HCT116 (cell line): ENCODE measurements at regions not wholly inside any gene's neighbourhood (a gene's known extent, or its start where the extent isn't known, plus 50 kb on each side); places are given as distances from the start of the nearest gene placed in this dataset.

Source experiments
- ATAC-seq: fragments of 200-7000 bp; cut with Tn5 transposase; 2 replicates; pipeline ENCODE4 v1.9.1; 2020; ENCODE audit warnings: mild to moderate bottlenecking, moderate library complexity
- BruUV-seq: library from RNA; stranded (reverse); fragments of 400-500 nt; replicated peaks from 2 replicates; lab custom pipeline; 2021; lab: Mats Ljungman, UMichigan
- CTCF ChIA-PET: fragments of 300-600 bp; sonication (Branson Sonifier 250); formaldehyde crosslinking; loops from one replicate; lab custom pipeline; 2021; ENCODE audit warnings: antibody characterized with exemption; lab: Charles Lee
- POLR2A ChIA-PET: fragments of 300-600, 350-600 bp; sonication (Branson Sonifier 250); formaldehyde crosslinking; loops from one replicate; lab custom pipeline; 2021; ENCODE audit warnings: antibody characterized with exemption; lab: Charles Lee
- RAD21 ChIA-PET, 2 experiments: fragments of 300-600 bp; sonication (Branson Sonifier 250); formaldehyde crosslinking; loops; one replicate each; lab custom pipeline; 2023; ENCODE audit warnings: low total read pairs in 2 of 2; ENCODE audit not compliant: uncharacterized antibody in 2 of 2, unreplicated experiment in 2 of 2, low non-redundant PET in 1 of 2; lab: Charles Lee
- DNase-seq: peaks from one replicate; pipeline ENCODE4 v3.0.0-alpha.2; 2010; ENCODE audit warnings: low read depth, low spot score
- H2AFZ ChIP-seq: fragments of 200-600 bp; shearing (Covaris generic), sonication (generic); 2 replicates; pipeline ENCODE4 v1.6.1; 2017; ENCODE audit warnings: low read depth, mixed run types, mixed read lengths, antibody characterized with exemption, low read length; ENCODE audit not compliant: poor library complexity, severe bottlenecking
- H3K27ac ChIP-seq: 2 replicates; pipeline ENCODE4 v1.5.1; 2012; ENCODE audit warnings: low read depth, low read length
- H3K27me3 ChIP-seq: fragments of 200-600 bp; sonication (generic); 2 replicates; pipeline ENCODE4 v1.6.1; 2016; ENCODE audit warnings: mixed run types, low read length, mixed read lengths; ENCODE audit not compliant: insufficient read depth
- H3K36me3 ChIP-seq, 2 experiments: fragments of 200-500 bp in 1 of 2; fragments of 200-600 bp in 1 of 2; sonication (Bioruptor generic) in 1 of 2; sonication (generic) in 1 of 2; 2 replicates each; pipeline versions ENCODE4 v1.5.1 to v1.6.1; 2014 to 2016; ENCODE audit warnings: low read length in 2 of 2, inconsistent platforms in 1 of 2, mixed read lengths in 1 of 2, mixed run types in 1 of 2; ENCODE audit not compliant: insufficient read depth in 2 of 2, control insufficient read depth in 1 of 2
- H3K4me1 ChIP-seq, 2 experiments: fragments of 200-600 bp in 1 of 2; sonication (generic) in 1 of 2; 2 replicates each; pipeline versions ENCODE4 v1.5.1 to v1.6.1; 2012 to 2017; ENCODE audit warnings: low read length in 2 of 2, inconsistent platforms in 1 of 2, mild to moderate bottlenecking in 1 of 2, mixed read lengths in 1 of 2, mixed run types in 1 of 2, moderate library complexity in 1 of 2; ENCODE audit not compliant: insufficient read depth in 2 of 2, control insufficient read depth in 1 of 2
- H3K4me2 ChIP-seq: fragments of 200-600 bp; sonication (generic); 2 replicates; pipeline ENCODE4 v1.6.1; 2017; ENCODE audit warnings: mixed run types, low read length, mixed read lengths
- H3K4me3 ChIP-seq, 2 experiments: fragments of 200-600 bp in 1 of 2; sonication (generic) in 1 of 2; replicated peaks in 1 of 2; 2 replicates each; pipeline ENCODE4 v1.5.1; 2011 to 2016; ENCODE audit warnings: low read length in 2 of 2, control low read depth in 1 of 2, low read depth in 1 of 2, mild to moderate bottlenecking in 1 of 2, mixed read lengths in 1 of 2, mixed run types in 1 of 2
- H3K79me2 ChIP-seq: fragments of 200-600 bp; sonication (generic); 2 replicates; pipeline ENCODE4 v1.6.1; 2017; ENCODE audit warnings: mild to moderate bottlenecking, mixed run types, low read length, moderate library complexity, mixed read lengths; ENCODE audit not compliant: insufficient read depth
- H3K9ac ChIP-seq: fragments of 200-600 bp; sonication (generic); 2 replicates; pipeline ENCODE4 v1.6.1; 2016; ENCODE audit warnings: low read length, mixed read lengths
- H3K9me2 ChIP-seq: fragments of 200-600 bp; sonication (generic), shearing (Covaris generic); 2 replicates; pipeline ENCODE4 v1.6.1; 2017; ENCODE audit warnings: mixed run types, mild to moderate bottlenecking, moderate library complexity; ENCODE audit not compliant: insufficient read depth
- H3K9me3 ChIP-seq, 2 experiments: fragments of 200-500 bp in 1 of 2; fragments of 200-600 bp in 1 of 2; sonication (Bioruptor generic) in 1 of 2; sonication (generic) in 1 of 2; 2 replicates each; pipeline ENCODE4 v1.6.1; 2014 to 2017; ENCODE audit warnings: low read length in 2 of 2, mixed read lengths in 2 of 2, inconsistent platforms in 1 of 2, low read depth in 1 of 2, mild to moderate bottlenecking in 1 of 2, mixed run types in 1 of 2, moderate library complexity in 1 of 2; ENCODE audit not compliant: control insufficient read depth in 1 of 2, insufficient read depth in 1 of 2
- H4K20me1 ChIP-seq: fragments of 200-600 bp; sonication (generic), shearing (Covaris generic); 2 replicates; pipeline ENCODE4 v1.6.1; 2017; ENCODE audit warnings: mixed run types, mild to moderate bottlenecking, moderate library complexity; ENCODE audit not compliant: insufficient read depth
- CBX3 ChIP-seq: IDR thresholded peaks from 2 replicates; pipeline ENCODE4 v1.6.1; 2012; ENCODE audit warnings: low read depth
- CEBPB ChIP-seq: IDR thresholded peaks from 2 replicates; pipeline ENCODE4 v1.6.1; 2012; ENCODE audit warnings: low read depth
- ELF1 ChIP-seq: IDR thresholded peaks from 2 replicates; pipeline ENCODE4 v1.6.1; 2012; ENCODE audit warnings: low read depth, borderline replicate concordance
- EZH2phosphoT487 ChIP-seq: fragments of 200-600 bp; IDR thresholded peaks from 2 replicates; pipeline ENCODE4 v1.6.1; 2018; ENCODE audit warnings: antibody characterized with exemption, borderline replicate concordance
- JUND ChIP-seq: IDR thresholded peaks from 2 replicates; pipeline ENCODE4 v1.6.1; 2012
- POLR2A ChIP-seq: IDR thresholded peaks from 2 replicates; pipeline ENCODE4 v1.7.0; 2011; ENCODE audit warnings: borderline replicate concordance; ENCODE audit not compliant: insufficient read depth, insufficient read length; ENCODE audit errors: extremely low read depth
- POLR2AphosphoS5 ChIP-seq: IDR thresholded peaks from 2 replicates; pipeline ENCODE4 v1.6.1; 2011; ENCODE audit warnings: mild to moderate bottlenecking, low read depth, low read length, moderate library complexity
- RAD21 ChIP-seq: IDR thresholded peaks from 2 replicates; pipeline ENCODE4 v1.6.1; 2012; ENCODE audit warnings: low read depth, mild to moderate bottlenecking
- SIN3A ChIP-seq: IDR thresholded peaks from 2 replicates; pipeline ENCODE4 v1.6.1; 2012; ENCODE audit warnings: low read depth
- SP1 ChIP-seq: IDR thresholded peaks from 2 replicates; pipeline ENCODE4 v1.6.1; 2012; ENCODE audit warnings: low read depth
- SRF ChIP-seq: IDR thresholded peaks from 2 replicates; pipeline ENCODE4 v1.6.1; 2012; ENCODE audit warnings: low read depth
- TCF7L2 ChIP-seq: IDR thresholded peaks from 2 replicates; pipeline ENCODE4 v1.7.0; 2011; ENCODE audit warnings: borderline replicate concordance, inconsistent platforms; ENCODE audit not compliant: insufficient read depth, insufficient read length; ENCODE audit errors: extremely low read depth
- ZFX ChIP-seq: fragments of 450-650 bp; IDR thresholded peaks from 2 replicates; pipeline ENCODE4 v1.6.1; 2017
- ZNF274 ChIP-seq: fragments of 200-500 bp; sonication (Bioruptor generic); IDR thresholded peaks from 2 replicates; pipeline ENCODE4 v1.6.1; 2014; ENCODE audit warnings: mild to moderate bottlenecking, low read depth, low read length, inconsistent platforms
- intact Hi-C: fragments of 100-400 bp; cut with micrococcal nuclease; formaldehyde crosslinking; loops from 2 replicates; pipeline ENCODE4 v1.10.0; 2022
- TF ChIP-seq, protein P1 (sequence below): IDR thresholded peaks from 2 replicates; pipeline ENCODE4 v1.6.1; 2012
- TF ChIP-seq, protein P2 (sequence below): IDR thresholded peaks from 2 replicates; pipeline ENCODE4 v1.6.1; 2011; ENCODE audit warnings: mild to moderate bottlenecking, low read length, moderate library complexity; ENCODE audit not compliant: insufficient replicate concordance; ENCODE audit errors: extremely low read depth
- TF ChIP-seq, protein P3 (sequence below): IDR thresholded peaks from 2 replicates; pipeline ENCODE4 v1.6.1; 2012; ENCODE audit warnings: low read depth
- TF ChIP-seq, protein P4 (sequence below), 3 experiments: fragments of 200-600 bp in 1 of 3; sonication (generic) in 1 of 3; IDR thresholded peaks in 2 of 3; conservative IDR thresholded peaks in 1 of 3; 2 replicates each; pipeline ENCODE4 v1.5.1; 2012 to 2017; ENCODE audit warnings: low read depth in 2 of 3, low read length in 2 of 3, antibody characterized with exemption in 1 of 3, borderline replicate concordance in 1 of 3, control low read depth in 1 of 3, mild to moderate bottlenecking in 1 of 3, mixed read lengths in 1 of 3, mixed run types in 1 of 3, moderate library complexity in 1 of 3; ENCODE audit not compliant: insufficient read depth in 1 of 3
- TF ChIP-seq, protein P5 (sequence below): IDR thresholded peaks from 2 replicates; pipeline ENCODE4 v1.6.1; 2012

DNA sequence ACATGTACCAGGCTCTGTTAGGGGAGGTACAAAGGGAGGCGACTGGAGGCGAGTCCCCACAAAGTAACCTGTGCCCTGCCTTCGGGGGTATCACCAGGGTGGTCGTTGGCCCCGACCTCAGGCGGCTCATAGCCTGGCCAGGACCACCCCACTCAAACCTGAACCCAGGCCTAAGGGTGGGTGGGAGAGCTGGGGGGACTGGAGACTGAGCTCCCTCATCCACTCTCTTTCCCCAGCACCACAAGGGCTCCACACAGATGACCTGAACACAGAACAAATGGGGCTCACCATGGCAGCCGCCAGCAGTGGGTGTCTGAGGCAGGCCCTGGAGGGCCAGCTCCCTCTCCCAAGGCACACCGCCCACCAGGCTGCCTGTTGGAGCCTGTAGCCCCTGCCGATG, 120.6 kb upstream of the TNRC6C start:
- Histone ChIP-seq H3K9ac (no peak overlapping the region), H3K4me3 (no peak overlapping the region)
- CTCF ChIA-PET, result no interaction called here
- TF ChIP-seq ZFX (no peak), ELF1 (no peak), SRF (no peak), ZNF274 (no peak), RAD21 (no peak), TCF7L2 (no peak), POLR2AphosphoS5 (no peak), SIN3A (no peak), SP1 (no peak), JUND (no peak), EZH2phosphoT487 (no peak), CBX3 (no peak), CEBPB (no peak), POLR2A (no peak)
- TF ChIP-seq, protein P1, sequence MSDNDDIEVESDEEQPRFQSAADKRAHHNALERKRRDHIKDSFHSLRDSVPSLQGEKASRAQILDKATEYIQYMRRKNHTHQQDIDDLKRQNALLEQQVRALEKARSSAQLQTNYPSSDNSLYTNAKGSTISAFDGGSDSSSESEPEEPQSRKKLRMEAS, result no peak
- TF ChIP-seq, protein P2, sequence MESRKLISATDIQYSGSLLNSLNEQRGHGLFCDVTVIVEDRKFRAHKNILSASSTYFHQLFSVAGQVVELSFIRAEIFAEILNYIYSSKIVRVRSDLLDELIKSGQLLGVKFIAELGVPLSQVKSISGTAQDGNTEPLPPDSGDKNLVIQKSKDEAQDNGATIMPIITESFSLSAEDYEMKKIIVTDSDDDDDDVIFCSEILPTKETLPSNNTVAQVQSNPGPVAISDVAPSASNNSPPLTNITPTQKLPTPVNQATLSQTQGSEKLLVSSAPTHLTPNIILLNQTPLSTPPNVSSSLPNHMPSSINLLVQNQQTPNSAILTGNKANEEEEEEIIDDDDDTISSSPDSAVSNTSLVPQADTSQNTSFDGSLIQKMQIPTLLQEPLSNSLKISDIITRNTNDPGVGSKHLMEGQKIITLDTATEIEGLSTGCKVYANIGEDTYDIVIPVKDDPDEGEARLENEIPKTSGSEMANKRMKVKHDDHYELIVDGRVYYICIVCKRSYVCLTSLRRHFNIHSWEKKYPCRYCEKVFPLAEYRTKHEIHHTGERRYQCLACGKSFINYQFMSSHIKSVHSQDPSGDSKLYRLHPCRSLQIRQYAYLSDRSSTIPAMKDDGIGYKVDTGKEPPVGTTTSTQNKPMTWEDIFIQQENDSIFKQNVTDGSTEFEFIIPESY, result no peak
- TF ChIP-seq, protein P3, sequence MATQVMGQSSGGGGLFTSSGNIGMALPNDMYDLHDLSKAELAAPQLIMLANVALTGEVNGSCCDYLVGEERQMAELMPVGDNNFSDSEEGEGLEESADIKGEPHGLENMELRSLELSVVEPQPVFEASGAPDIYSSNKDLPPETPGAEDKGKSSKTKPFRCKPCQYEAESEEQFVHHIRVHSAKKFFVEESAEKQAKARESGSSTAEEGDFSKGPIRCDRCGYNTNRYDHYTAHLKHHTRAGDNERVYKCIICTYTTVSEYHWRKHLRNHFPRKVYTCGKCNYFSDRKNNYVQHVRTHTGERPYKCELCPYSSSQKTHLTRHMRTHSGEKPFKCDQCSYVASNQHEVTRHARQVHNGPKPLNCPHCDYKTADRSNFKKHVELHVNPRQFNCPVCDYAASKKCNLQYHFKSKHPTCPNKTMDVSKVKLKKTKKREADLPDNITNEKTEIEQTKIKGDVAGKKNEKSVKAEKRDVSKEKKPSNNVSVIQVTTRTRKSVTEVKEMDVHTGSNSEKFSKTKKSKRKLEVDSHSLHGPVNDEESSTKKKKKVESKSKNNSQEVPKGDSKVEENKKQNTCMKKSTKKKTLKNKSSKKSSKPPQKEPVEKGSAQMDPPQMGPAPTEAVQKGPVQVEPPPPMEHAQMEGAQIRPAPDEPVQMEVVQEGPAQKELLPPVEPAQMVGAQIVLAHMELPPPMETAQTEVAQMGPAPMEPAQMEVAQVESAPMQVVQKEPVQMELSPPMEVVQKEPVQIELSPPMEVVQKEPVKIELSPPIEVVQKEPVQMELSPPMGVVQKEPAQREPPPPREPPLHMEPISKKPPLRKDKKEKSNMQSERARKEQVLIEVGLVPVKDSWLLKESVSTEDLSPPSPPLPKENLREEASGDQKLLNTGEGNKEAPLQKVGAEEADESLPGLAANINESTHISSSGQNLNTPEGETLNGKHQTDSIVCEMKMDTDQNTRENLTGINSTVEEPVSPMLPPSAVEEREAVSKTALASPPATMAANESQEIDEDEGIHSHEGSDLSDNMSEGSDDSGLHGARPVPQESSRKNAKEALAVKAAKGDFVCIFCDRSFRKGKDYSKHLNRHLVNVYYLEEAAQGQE, result no peak
- TF ChIP-seq, protein P4, sequence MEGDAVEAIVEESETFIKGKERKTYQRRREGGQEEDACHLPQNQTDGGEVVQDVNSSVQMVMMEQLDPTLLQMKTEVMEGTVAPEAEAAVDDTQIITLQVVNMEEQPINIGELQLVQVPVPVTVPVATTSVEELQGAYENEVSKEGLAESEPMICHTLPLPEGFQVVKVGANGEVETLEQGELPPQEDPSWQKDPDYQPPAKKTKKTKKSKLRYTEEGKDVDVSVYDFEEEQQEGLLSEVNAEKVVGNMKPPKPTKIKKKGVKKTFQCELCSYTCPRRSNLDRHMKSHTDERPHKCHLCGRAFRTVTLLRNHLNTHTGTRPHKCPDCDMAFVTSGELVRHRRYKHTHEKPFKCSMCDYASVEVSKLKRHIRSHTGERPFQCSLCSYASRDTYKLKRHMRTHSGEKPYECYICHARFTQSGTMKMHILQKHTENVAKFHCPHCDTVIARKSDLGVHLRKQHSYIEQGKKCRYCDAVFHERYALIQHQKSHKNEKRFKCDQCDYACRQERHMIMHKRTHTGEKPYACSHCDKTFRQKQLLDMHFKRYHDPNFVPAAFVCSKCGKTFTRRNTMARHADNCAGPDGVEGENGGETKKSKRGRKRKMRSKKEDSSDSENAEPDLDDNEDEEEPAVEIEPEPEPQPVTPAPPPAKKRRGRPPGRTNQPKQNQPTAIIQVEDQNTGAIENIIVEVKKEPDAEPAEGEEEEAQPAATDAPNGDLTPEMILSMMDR (IDR thresholded peaks at IDR 0.05 in 2 of 3, conservative IDR thresholded peaks at IDR 0.05 in 1 of 3; ENCODE audit: borderline replicate concordance in 1 of 3, insufficient read depth in 1 of 3, low read depth in 2 of 3, low read length in 2 of 3), result no peak
- TF ChIP-seq, protein P5, sequence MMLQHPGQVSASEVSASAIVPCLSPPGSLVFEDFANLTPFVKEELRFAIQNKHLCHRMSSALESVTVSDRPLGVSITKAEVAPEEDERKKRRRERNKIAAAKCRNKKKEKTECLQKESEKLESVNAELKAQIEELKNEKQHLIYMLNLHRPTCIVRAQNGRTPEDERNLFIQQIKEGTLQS, result no peak
- TF ChIP-seq, all 23 proteins: peak for 0
- H3K27me3 ChIP-seq, result no peaks in the 10 kb centered on the region
- no peak overlapping the region for H2AFZ ChIP-seq
- peaks cover 26 to 54% of the 10 kb centered on the region in 2 experiments for H3K4me1 ChIP-seq
- no peaks in the 10 kb centered on the region for H3K9me2 ChIP-seq
- H3K36me3 ChIP-seq, result no peaks in the 10 kb centered on the region
- H4K20me1 ChIP-seq, result no peaks in the 10 kb centered on the region
- ChIA-PET POLR2A (no interaction called here), RAD21 (no interaction called here)
- DNase-seq (no peak), ATAC-seq (no peak)
- no peaks in the 10 kb centered on the region for H3K9me3 ChIP-seq
- no TSS peak for BruUV-seq
- H3K4me2 ChIP-seq, result no peak overlapping the region
- intact Hi-C loops, result no loop called here
- H3K27ac ChIP-seq, result no peak overlapping the region
- no peaks in the 10 kb centered on the region for H3K79me2 ChIP-seq
